ENCODE measurements at regions not wholly inside any gene's neighbourhood (a gene's known extent, or its start where the extent isn't known, plus 50 kb on each side); places are given as distances from the start of the nearest gene placed in this dataset.
"Not testable (repeated sequence)": the region's sequence is repeated elsewhere in the genome, so short reads cannot be mapped to it uniquely, and the experiment has no call there.

GRCh38 chr12:60194678-60195077, 598.8 kb downstream of the SLC16A7 start:
- no peak for DNase-seq (ENCODE audit: low read depth, low spot score)

- DNase-seq (ENCODE audit: low read depth, low spot score) = no peak
Measured at GRCh38 chr12:60195483-60195882, 599.7 kb downstream of the SLC16A7 start.

GRCh38 chr12:60196366-60196765, 600.5 kb downstream of the SLC16A7 start:
- no peak for DNase-seq (ENCODE audit: low read depth, low spot score)

GRCh38 chr12:60197589-60197988, 601.8 kb downstream of the SLC16A7 start:
- no peak for DNase-seq (ENCODE audit: low read depth, low spot score)

GRCh38 chr12:60201891-60202290, 606.1 kb downstream of the SLC16A7 start:
- peak; percentile 12 for DNase-seq (ENCODE audit: low read depth, low spot score)

GRCh38 chr12:60205500-60205899, 609.7 kb downstream of the SLC16A7 start:
- no peak for DNase-seq (ENCODE audit: low read depth, low spot score)

GRCh38 chr12:60209521-60209920, 613.7 kb downstream of the SLC16A7 start:
- no peak for DNase-seq (ENCODE audit: low read depth, low spot score)

GRCh38 chr12:60209933-60210332, 614.1 kb downstream of the SLC16A7 start:
- no peak for DNase-seq (ENCODE audit: low read depth, low spot score)

GRCh38 chr12:60210756-60211155, 614.9 kb downstream of the SLC16A7 start:
- DNase-seq (ENCODE audit: low read depth, low spot score) = no peak

GRCh38 chr12:60211244-60211643, 615.4 kb downstream of the SLC16A7 start:
- DNase-seq (ENCODE audit: low read depth, low spot score) = no peak

GRCh38 chr12:60212159-60213000, 616.6 kb downstream of the SLC16A7 start:
- no peak for DNase-seq (ENCODE audit: low read depth, low spot score)

GRCh38 chr12:60213272-60213671, 617.4 kb downstream of the SLC16A7 start:
- not testable (repeated sequence) for DNase-seq (ENCODE audit: low read depth, low spot score)

- no peak for DNase-seq (ENCODE audit: low read depth, low spot score)
Measured at GRCh38 chr12:60216226-60216625, 620.4 kb downstream of the SLC16A7 start.

GRCh38 chr12:60223242-60223641, 627.4 kb downstream of the SLC16A7 start:
- DNase-seq (ENCODE audit: low read depth, low spot score) = no peak

GRCh38 chr12:60225216-60226000, 629.6 kb downstream of the SLC16A7 start:
- no peak for DNase-seq (ENCODE audit: low read depth, low spot score)

GRCh38 chr12:60227916-60228315, 632.1 kb downstream of the SLC16A7 start:
- DNase-seq (ENCODE audit: low read depth, low spot score) = no peak

GRCh38 chr12:60230056-60230455, 634.2 kb downstream of the SLC16A7 start:
- no peak for DNase-seq (ENCODE audit: low read depth, low spot score)

GRCh38 chr12:60231303-60231702, 635.5 kb downstream of the SLC16A7 start:
- DNase-seq (ENCODE audit: low read depth, low spot score) = no peak

GRCh38 chr12:60231976-60232907, 636.4 kb downstream of the SLC16A7 start:
- no peak for DNase-seq (ENCODE audit: low read depth, low spot score)

- DNase-seq (ENCODE audit: low read depth, low spot score) = peak; percentile 31
Measured at GRCh38 chr12:60234611-60235195, 638.9 kb downstream of the SLC16A7 start.

GRCh38 chr12:60235261-60235660, 639.4 kb downstream of the SLC16A7 start:
- no peak for DNase-seq (ENCODE audit: low read depth, low spot score)
